KG1 (cell line): ENCODE measurements at regions not wholly inside any gene's neighbourhood (a gene's known extent, or its start where the extent isn't known, plus 50 kb on each side); places are given as distances from the start of the nearest gene placed in this dataset.
"Not testable (repeated sequence)": the region's sequence is repeated elsewhere in the genome, so short reads cannot be mapped to it uniquely, and the experiment has no call there.

ENCODE experiments used
- DNase-seq: peaks from one replicate; lab custom pipeline; 2025; lab: John Stamatoyannopoulos, UW

GRCh38 chr2:234693681-234694190 is 196.9 kb upstream of the ARL4C start:
- not testable (repeated sequence) for DNase-seq

GRCh38 chr2:234693191-234693590 is 196.3 kb upstream of the ARL4C start:
- not testable (repeated sequence) for DNase-seq

- no peak for DNase-seq
Measured at GRCh38 chr2:234691968-234692955, 195.4 kb upstream of the ARL4C start.

GRCh38 chr2:234691214-234691575 is 194.3 kb upstream of the ARL4C start:
- no peak for DNase-seq

GRCh38 chr2:234690569-234691213 is 193.8 kb upstream of the ARL4C start:
- peak; percentile 36 for DNase-seq

- no peak for DNase-seq
Measured at GRCh38 chr2:234689911-234690379, 193.1 kb upstream of the ARL4C start.

- DNase-seq, result no peak
Measured at GRCh38 chr2:234687718-234688475, 191.0 kb upstream of the ARL4C start.

- no peak for DNase-seq
Measured at GRCh38 chr2:234686088-234686890, 189.4 kb upstream of the ARL4C start.

- no peak for DNase-seq
Measured at GRCh38 chr2:234684466-234684865, 187.6 kb upstream of the ARL4C start.

- no peak for DNase-seq
Measured at GRCh38 chr2:234683950-234684349, 187.1 kb upstream of the ARL4C start.

GRCh38 chr2:234682492-234683228 is 185.8 kb upstream of the ARL4C start:
- no peak for DNase-seq

- DNase-seq, result no peak
Measured at GRCh38 chr2:234680688-234681619, 184.1 kb upstream of the ARL4C start.

- no peak for DNase-seq
Measured at GRCh38 chr2:234679741-234680687, 183.1 kb upstream of the ARL4C start.

GRCh38 chr2:234679301-234679740 is 182.4 kb upstream of the ARL4C start:
- DNase-seq, result no peak

- DNase-seq, result no peak
Measured at GRCh38 chr2:234678711-234679110, 181.8 kb upstream of the ARL4C start.

- no peak for DNase-seq
Measured at GRCh38 chr2:234677758-234678538, 181.1 kb upstream of the ARL4C start.

GRCh38 chr2:234676783-234677450 is 180.0 kb upstream of the ARL4C start:
- DNase-seq, result no peak
